Mesenteric fat pad (tissue), 1 donor: ENCODE measurements at regions not wholly inside any gene's neighbourhood (a gene's known extent, or its start where the extent isn't known, plus 50 kb on each side); places are given as distances from the start of the nearest gene placed in this dataset.
"Not testable (repeated sequence)": the region's sequence is repeated elsewhere in the genome, so short reads cannot be mapped to it uniquely, and the experiment has no call there.

Experiments used
- DNase-seq: peaks from one replicate; pipeline ENCODE4 v3.0.0-alpha.2; 2020; ENCODE audit warnings: low spot score
- donor health status: DM: yes; HTN: yes; CAD: no.

DNA sequence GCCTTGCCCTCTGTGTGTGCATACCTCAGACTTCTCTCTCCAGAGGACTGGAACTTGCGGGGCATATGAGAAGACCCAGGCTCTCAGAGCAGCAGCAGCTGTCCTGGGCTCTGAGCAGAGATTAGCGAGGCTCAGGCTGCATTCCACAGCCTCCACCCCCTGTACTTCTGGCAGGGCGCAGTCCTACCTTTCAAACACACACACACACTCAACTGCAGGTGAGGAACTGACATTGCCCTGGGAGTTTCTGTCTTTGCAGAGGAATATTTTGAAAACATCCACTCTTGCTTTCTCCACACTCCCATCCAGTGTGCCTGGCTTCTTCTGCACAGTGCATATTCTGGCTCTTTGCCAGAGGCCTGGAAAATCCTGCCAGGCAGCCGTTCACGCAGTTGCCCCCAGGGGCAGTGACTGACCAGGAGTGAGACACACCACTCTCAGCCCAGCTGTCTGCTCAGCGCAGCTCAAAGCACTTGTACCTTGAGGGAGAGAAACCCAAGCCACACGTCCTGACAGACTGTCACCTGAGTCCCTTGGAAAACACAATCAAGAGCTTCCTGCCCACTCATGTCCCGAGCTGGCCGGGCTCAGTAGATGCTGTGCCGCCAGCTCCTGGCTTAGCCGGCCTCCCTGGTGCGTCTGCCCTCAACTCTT lies 460.8 kb downstream of the RNF144A start:
- DNase-seq: no peak

DNA sequence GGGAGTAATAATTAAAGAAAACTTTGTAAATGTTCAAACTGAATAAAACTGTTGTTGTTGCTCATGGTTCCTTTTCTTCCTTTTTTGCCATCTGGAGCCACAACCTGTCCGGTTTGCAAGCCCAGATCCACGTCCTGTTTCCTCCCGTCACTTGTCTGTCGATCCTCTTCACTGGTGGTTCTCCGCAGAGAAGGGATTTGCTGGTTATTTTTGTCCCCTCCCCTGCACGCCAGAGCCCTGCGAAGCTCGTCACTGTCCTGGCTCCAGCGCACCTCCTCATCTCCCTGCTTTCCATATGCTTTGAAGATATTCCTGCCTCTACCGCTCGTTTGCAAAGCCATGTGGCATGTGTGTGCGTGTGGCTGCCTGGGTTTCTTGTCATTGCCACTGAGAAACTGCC lies 461.4 kb downstream of the RNF144A start:
- no peak for DNase-seq

GRCh38 chr2:7379799-7380198 lies 462.6 kb downstream of the RNF144A start:
- DNase-seq: no peak

DNA sequence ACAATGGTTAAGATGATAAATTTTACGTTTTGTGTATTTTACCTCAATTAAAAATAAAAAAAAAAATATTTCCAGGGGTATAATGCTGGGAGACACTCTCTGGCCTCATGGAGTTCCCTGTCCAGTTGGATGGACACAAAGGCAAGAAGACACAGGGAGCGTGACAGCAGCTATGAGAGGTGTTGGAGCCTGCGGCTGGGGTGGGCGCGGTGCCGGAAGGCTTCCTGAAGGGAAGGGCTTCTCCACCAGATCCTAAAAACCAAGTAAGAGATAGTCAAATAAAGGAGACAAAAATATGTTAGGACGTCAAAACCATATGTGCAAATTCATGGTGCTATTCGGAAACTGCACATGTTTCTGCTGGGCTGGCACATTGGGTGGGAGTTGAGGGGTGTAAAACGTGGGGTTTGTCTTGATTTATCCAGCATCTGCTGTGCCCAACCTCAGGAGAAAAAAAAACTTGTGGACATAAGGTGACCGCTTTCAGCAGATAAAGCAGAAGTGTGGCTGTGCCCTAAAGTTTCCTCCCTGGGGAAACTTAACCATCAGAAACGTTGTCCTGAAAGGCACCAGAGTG lies 467.6 kb downstream of the RNF144A start:
- no peak for DNase-seq

- not testable (repeated sequence) for DNase-seq
Measured at GRCh38 chr2:7390311-7390710, 473.1 kb downstream of the RNF144A start.

GRCh38 chr2:7392076-7392787 lies 475.0 kb downstream of the RNF144A start:
- DNase-seq: no peak

DNA sequence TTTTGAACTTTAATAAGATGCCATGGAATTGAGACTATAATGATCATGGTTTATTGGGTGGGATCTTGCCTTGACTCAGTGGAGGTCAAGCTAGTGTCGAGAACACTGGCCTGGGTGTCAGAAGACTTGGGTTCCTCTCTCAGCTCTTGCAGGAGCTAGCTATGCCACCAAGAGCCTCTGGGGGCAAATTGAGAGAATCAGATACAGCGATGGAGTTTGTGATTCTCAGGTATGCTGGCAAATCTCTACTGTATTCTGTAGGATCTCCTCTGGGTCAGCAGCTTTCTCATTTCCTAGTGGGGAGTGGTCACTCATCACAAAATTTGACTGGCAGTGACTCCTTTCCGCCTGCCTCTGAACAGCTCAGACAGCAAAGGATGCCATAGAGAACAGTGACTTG lies 477.0 kb downstream of the RNF144A start:
- DNase-seq: no peak

- no peak for DNase-seq
Measured at GRCh38 chr2:7400628-7401027, 483.4 kb downstream of the RNF144A start.

- DNase-seq: no peak
Measured at GRCh38 chr2:7403092-7403775, 486.0 kb downstream of the RNF144A start.

- DNase-seq: no peak
Measured at GRCh38 chr2:7405861-7406715, 488.9 kb downstream of the RNF144A start.

DNA sequence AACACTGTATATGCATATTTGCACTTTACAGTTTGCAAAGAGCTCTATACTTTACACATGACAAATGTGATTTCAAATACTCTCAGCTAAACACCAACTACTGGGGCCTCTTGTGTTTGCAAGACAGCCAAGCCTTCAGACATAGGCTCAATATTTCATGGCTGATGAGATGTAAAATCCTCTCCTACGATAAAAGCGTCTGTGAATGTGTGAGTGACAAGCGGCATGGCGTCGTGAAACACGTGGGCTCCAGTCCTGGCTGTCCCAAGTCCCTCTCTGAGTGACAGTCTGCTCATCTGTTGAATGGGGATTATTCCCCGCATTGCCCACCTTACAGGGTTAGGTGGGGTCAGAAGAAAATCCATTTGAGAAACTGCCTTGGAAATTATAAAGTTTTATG lies 489.8 kb downstream of the RNF144A start:
- DNase-seq: no peak

DNA sequence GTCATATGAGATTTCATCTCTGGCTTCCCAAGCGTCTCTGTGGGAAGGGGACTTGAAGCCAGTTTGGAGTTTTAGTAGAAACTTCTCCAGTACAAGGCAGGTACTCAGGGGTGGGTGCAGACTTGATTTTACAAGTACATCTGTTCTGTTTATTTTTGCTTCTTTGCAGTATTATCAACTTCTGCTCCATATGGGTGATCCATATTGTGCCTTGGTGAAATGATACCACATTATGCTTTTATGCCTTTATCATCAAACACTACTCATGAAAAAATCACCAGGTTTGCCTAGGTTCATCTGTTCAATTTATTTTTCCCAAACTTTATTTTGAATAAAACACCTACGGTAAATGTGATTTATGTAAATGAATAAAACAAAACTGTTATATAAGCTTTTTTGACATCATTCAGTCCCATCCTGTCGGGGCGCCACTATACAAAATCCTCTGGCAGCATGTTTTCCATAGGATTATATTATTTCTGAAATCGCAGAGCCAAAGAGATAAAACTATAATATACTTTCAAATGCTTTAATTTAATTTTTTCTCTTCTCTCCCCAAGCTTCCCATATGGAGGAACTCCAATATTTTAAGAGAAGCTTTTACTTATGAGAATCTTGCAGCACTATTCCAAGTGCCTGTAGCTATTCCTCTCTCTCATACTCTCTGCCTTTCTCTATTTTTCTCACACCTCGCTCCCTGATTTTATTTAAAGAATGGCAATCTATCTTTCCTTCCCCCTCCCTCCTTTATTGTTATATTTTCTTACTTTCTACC lies 490.9 kb downstream of the RNF144A start:
- DNase-seq: no peak

DNA sequence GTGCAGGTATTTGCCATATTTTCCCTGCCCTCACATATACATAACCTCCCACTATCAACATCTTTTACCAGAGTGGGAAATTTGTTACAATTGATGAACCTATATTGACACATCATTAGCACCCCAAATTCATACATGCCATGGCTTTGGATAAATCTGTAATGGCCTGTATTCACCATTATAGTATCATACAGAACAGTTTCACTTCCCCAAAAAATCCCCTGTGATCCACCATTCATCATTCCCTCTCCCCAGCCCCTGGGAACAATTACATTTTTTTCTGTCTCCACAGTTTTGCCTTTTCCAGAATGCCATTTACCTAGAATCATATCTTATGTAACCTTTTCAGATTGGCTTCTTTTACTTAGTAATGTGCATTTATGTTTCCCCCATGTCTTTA lies 494.5 kb downstream of the RNF144A start:
- no peak for DNase-seq

DNA sequence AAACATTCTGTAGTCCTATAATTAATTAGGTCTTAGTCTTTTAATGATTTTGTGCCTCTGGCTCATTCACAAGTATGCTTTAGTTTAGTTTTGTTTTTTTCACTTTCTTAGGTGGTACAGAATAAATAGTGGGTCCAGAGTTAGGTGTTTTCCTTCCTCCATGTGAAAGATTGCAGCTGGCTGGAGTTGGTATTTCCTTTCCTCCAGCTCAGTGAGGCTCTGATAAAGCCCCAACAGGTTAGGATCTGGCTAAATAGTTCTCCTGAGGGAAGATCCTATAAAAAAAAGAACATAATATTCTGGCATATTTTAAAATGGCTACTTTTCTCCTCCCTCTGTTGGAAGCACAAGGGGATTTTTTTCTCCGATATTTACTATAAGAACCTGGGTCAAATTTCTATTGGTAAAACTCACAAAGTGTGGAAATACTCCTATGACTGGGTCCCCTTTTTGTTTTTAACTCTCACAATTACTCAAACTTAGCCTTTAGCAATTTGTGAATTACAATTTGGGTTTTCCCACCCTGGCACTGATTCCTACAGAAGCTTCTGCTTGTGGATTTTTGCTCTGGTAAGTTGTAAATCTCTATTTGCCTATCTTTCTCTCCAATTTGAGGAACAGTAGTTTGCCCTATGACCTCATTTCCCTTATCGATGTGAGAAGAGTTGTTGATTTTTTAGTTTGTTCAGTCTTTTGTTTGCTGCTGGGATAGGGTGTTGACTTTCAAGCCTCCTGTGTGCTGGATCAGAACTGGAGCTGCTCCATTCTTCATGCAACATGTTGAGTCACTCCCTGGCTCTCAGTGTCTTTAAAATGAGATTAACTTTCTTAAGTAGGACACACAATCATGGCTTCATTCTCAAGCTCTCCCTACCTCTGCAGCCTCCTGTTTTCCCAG lies 500.9 kb downstream of the RNF144A start:
- no peak for DNase-seq

GRCh38 chr2:7419186-7419585 lies 502.0 kb downstream of the RNF144A start:
- no peak for DNase-seq

DNA sequence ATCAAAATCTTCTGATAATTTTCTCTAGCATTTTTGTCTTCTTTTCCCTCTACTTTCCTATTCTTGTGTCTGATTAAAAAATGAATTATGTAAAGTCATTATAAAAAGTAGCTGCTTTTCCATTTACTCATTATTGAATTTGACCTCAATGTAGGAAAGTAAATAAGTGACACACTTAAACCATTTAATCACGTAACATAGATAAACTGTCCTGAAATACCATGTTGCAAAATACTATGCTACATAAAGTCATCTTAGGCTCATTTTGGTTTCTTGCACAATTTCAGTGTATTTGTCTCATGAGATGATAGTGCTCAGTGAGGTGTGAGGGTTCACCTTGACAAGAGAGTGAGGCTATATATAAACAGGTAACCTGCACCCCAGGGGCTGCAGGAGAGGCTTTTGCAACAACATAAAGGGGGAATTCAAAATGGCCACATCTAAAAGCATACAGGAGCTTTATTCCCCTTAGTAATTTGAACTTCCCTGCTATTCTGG lies 502.7 kb downstream of the RNF144A start:
- DNase-seq: no peak

GRCh38 chr2:7420530-7420929 lies 503.3 kb downstream of the RNF144A start:
- DNase-seq: no peak

- DNase-seq: no peak
Measured at GRCh38 chr2:7424481-7424880, 507.3 kb downstream of the RNF144A start.
